K562 (cell line): ENCODE measurements at regions not wholly inside any gene's neighbourhood (a gene's known extent, or its start where the extent isn't known, plus 50 kb on each side); places are given as distances from the start of the nearest gene placed in this dataset.

Experiments used
- ATAC-seq: fragments of 200-7000 bp; cut with Tn5 transposase; 3 replicates; pipeline ENCODE4 v1.9.1; 2020; ENCODE audit warnings: moderate library complexity
- BruUV-seq: library from RNA; stranded (reverse); fragments of 400-500 nt; replicated peaks from 2 replicates; lab custom pipeline; 2021; lab: Mats Ljungman, UMichigan
- CTCF ChIA-PET: fragments of 300-600 bp; formaldehyde crosslinking; extraction: SDS; loops from one replicate; lab custom pipeline; 2021; ENCODE audit warnings: low intra/inter-chr PET ratio; lab: Yijun Ruan, JAX
- POLR2A ChIA-PET: fragments of 300-600, 350-650 bp; sonication (Branson Sonifier 250); formaldehyde crosslinking; extraction: SDS; loops from one replicate; lab custom pipeline; 2021; ENCODE audit warnings: antibody characterized with exemption, inconsistent platforms; lab: Yijun Ruan, JAX
- DNase-seq, 4 experiments: peaks; one replicate each; pipeline versions ENCODE4 v3.0.0 to v3.0.0-alpha.2; 2011 to 2018; ENCODE audit warnings: low spot score in 3 of 4, mixed read lengths in 3 of 4; ENCODE audit errors: extremely low read depth in 1 of 4
- FAIRE-seq: peaks from 2 replicates; lab custom pipeline; 2011; peaks lifted over from hg19 to GRCh38; lab: Jason Lieb, UNC
- H2AFZ ChIP-seq: 2 replicates; pipeline ENCODE4 v1.6.0; 2011; ENCODE audit warnings: low read depth, low read length, control low read depth, inconsistent platforms
- H3K27ac ChIP-seq: fragments of 200-600 bp; 3 replicates; pipeline ENCODE4 v1.8.0; 2011; ENCODE audit warnings: low read depth, mild to moderate bottlenecking, control low read depth, inconsistent platforms, low read length, moderate library complexity, mixed read lengths; ENCODE audit errors: extremely low read depth
- H3K27me3 ChIP-seq, 2 experiments: fragments of 300-600 bp in 1 of 2; 2 replicates in 1 of 2; 3 replicates in 1 of 2; pipeline versions ENCODE4 v1.6.0 to v1.8.0; 2011; ENCODE audit warnings: inconsistent platforms in 2 of 2, low read length in 2 of 2, mild to moderate bottlenecking in 1 of 2, mixed read lengths in 1 of 2, moderate library complexity in 1 of 2; ENCODE audit not compliant: control insufficient read depth in 2 of 2, insufficient read depth in 2 of 2
- H3K36me3 ChIP-seq: fragments of 300-600 bp; 3 replicates; pipeline ENCODE4 v1.8.0; 2011; ENCODE audit warnings: mild to moderate bottlenecking, low read length, inconsistent platforms; ENCODE audit not compliant: control insufficient read depth, insufficient read depth
- H3K4me1 ChIP-seq, 2 experiments: fragments of 200-600 bp in 1 of 2; replicated peaks in 1 of 2; 2 replicates in 1 of 2; 3 replicates in 1 of 2; pipeline versions ENCODE4 v1.5.1 to v1.8.0; 2011; ENCODE audit warnings: inconsistent platforms in 2 of 2, low read length in 2 of 2, mild to moderate bottlenecking in 1 of 2, mixed read lengths in 1 of 2, moderate library complexity in 1 of 2; ENCODE audit not compliant: control insufficient read depth in 2 of 2, insufficient read depth in 2 of 2
- H3K4me2 ChIP-seq: 2 replicates; pipeline ENCODE4 v1.6.1; 2011; ENCODE audit warnings: low read length, control low read depth, inconsistent platforms, mixed read lengths; ENCODE audit not compliant: insufficient read depth
- H3K4me3 ChIP-seq: fragments of 200-600 bp; sonication (generic), shearing (Covaris generic); 2 replicates; pipeline ENCODE4 v1.5.1; 2016; ENCODE audit warnings: control low read depth, inconsistent platforms
- H3K79me2 ChIP-seq: fragments of 200-600 bp; 3 replicates; pipeline ENCODE4 v1.8.0; 2011; ENCODE audit warnings: low read length, inconsistent platforms; ENCODE audit not compliant: control insufficient read depth, insufficient read depth
- H3K9ac ChIP-seq, 2 experiments: 2 replicates each; pipeline versions ENCODE4 v1.6.0 to v1.6.1; 2011; ENCODE audit warnings: low read depth in 2 of 2, low read length in 2 of 2, control low read depth in 1 of 2, inconsistent platforms in 1 of 2, mild to moderate bottlenecking in 1 of 2, mixed read lengths in 1 of 2; ENCODE audit not compliant: insufficient read depth in 1 of 2
- H3K9me1 ChIP-seq: one replicate; pipeline ENCODE4 v1.6.0; 2011; ENCODE audit warnings: inconsistent platforms, mild to moderate bottlenecking, low read length, moderate library complexity; ENCODE audit not compliant: control insufficient read depth, insufficient read depth
- H3K9me3 ChIP-seq: replicated peaks from 2 replicates; pipeline ENCODE4 v1.5.1; 2011; ENCODE audit warnings: low read depth, low read length, inconsistent platforms; ENCODE audit not compliant: control insufficient read depth, insufficient read depth
- H4K20me1 ChIP-seq: replicated peaks from 2 replicates; pipeline ENCODE4 v1.6.1; 2011; ENCODE audit warnings: low read length, inconsistent platforms, mixed read lengths; ENCODE audit not compliant: control insufficient read depth, insufficient read depth
- NCOA4 ChIP-seq: fragments of 450-650 bp; IDR thresholded peaks from 2 replicates; pipeline ENCODE4 v1.6.1; 2018; ENCODE audit warnings: mild to moderate bottlenecking; ENCODE audit not compliant: partially characterized antibody
- NKRF ChIP-seq: fragments of 450-650 bp; IDR thresholded peaks from 2 replicates; pipeline ENCODE4 v1.6.1; 2016; ENCODE audit warnings: borderline replicate concordance
- NR2C2 ChIP-seq, 2 experiments: fragments of 200-800 bp in 1 of 2; sonication (Bioruptor generic) in 1 of 2; sonication (generic) in 1 of 2; formaldehyde crosslinking in 1 of 2; IDR thresholded peaks; 2 replicates each; pipeline versions ENCODE4 v1.6.1 to v1.8.0; 2016 to 2022; ENCODE audit warnings: mild to moderate bottlenecking in 1 of 2, missing compliant biosample characterization in 1 of 2, missing genetic modification characterization in 1 of 2, missing genetic modification reagents in 1 of 2
- RBM25 ChIP-seq: fragments of 200-400 bp; formaldehyde crosslinking; IDR thresholded peaks from 2 replicates; pipeline ENCODE4 v1.6.1; 2018; ENCODE audit warnings: low read length, low read depth, moderate library complexity; ENCODE audit not compliant: severe bottlenecking
- WGBS: fragments of 100-300 bp; shearing (Covaris generic); methylation state at CpG from one replicate; pipeline ENCODE4 v1.1.6; 2016; ENCODE audit warnings: low coverage, mixed read lengths; ENCODE audit not compliant: insufficient coverage; ENCODE audit errors: missing lambda C conversion rate; 5-methylcytosine and 5-hydroxymethylcytosine counted together
- in situ Hi-C: fragments of 300-500 bp; cut with MboI; formaldehyde crosslinking; loops from 4 replicates; pipeline ENCODE4 v1.15.0; 2018; ENCODE audit warnings: inconsistent platforms, mixed read lengths
- intact Hi-C: fragments of 100-400 bp; cut with micrococcal nuclease; formaldehyde crosslinking; loops from 2 replicates; pipeline ENCODE4 v1.14.2; 2022

GRCh38 chr1:9454494-9455066 lies 84.7 kb upstream of the SLC25A33 start:
- Histone ChIP-seq H3K4me2 (no peak overlapping the region), H3K27me3 (peaks cover 53 to 76% of the 10 kb centered on the region in 2 experiments), H3K27ac (no peak overlapping the region), H2AFZ (no peak overlapping the region), H3K9ac (no peak overlapping the region), H3K79me2 (no peaks in the 10 kb centered on the region), H3K4me3 (no peak overlapping the region), H3K9me1 (no peaks in the 10 kb centered on the region), H3K9me3 (no peaks in the 10 kb centered on the region), H3K36me3 (no peaks in the 10 kb centered on the region), H4K20me1 (peaks cover 6% of the 10 kb centered on the region; the same call in 1 of the 2 replicates), H3K4me1 (no peaks in the 10 kb centered on the region)
- intact Hi-C loops (loop anchor here (1.0 to 5.0 kb wide), 2 partner anchors 165 to 187 kb away; no protein-coding TSS in a partner anchor), in situ Hi-C loops (loop anchor here (10.0 kb wide), 1 partner anchor 170 kb away; no protein-coding TSS in a partner anchor)
- WGBS = under 1% methylated on average over 12 of the region's 13 CpGs
- no peak for TF ChIP-seq RBM25
- no peak for TF ChIP-seq NR2C2 (CRISPR knock-in tag; IDR thresholded peaks at IDR 0.05)
- no peak for TF ChIP-seq NR2C2 (tag; IDR thresholded peaks at IDR 0.05)
- no peak for TF ChIP-seq NCOA4
- no peak for TF ChIP-seq NKRF
- DNase-seq (no peak), ATAC-seq (no peak), FAIRE-seq (no peak)
- BruUV-seq = no TSS peak
- ChIA-PET CTCF (interaction anchor here (0.5 to 6.6 kb wide), 3 partner anchors 165 to 537 kb away, joined by 3 to 90 read pairs (median 31); no protein-coding TSS in a partner anchor), POLR2A (interaction anchor here (0.6 to 1.2 kb wide), 4 partner anchors 16 to 166 kb away, joined by 3 to 4 read pairs (median 3); no protein-coding TSS in a partner anchor)
